ENCODE measurements at regions not wholly inside any gene's neighbourhood (a gene's known extent, or its start where the extent isn't known, plus 50 kb on each side); places are given as distances from the start of the nearest gene placed in this dataset.

DNA sequence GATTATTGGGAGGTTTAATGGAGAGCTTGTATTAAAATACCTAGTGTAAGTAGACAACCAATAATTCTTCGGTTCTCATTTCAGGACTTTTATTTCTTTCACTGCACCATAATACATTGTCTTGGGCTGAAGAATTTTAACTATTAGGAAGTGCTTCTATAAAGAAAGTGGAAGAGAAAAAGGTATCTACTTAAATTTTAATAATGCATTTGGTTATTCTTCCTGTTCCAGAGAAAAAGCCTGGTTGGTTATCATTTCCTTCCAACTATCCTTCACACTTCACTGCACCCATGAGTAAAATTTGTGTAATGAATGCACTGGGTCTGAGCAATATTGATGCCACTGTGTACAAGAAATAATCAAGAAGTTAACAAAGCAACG lies 629.0 kb upstream of the DPP6 start:
- no peaks in the 10 kb centered on the region for H3K27me3 Mint-ChIP-seq
- TF ChIP-seq, protein P1, sequence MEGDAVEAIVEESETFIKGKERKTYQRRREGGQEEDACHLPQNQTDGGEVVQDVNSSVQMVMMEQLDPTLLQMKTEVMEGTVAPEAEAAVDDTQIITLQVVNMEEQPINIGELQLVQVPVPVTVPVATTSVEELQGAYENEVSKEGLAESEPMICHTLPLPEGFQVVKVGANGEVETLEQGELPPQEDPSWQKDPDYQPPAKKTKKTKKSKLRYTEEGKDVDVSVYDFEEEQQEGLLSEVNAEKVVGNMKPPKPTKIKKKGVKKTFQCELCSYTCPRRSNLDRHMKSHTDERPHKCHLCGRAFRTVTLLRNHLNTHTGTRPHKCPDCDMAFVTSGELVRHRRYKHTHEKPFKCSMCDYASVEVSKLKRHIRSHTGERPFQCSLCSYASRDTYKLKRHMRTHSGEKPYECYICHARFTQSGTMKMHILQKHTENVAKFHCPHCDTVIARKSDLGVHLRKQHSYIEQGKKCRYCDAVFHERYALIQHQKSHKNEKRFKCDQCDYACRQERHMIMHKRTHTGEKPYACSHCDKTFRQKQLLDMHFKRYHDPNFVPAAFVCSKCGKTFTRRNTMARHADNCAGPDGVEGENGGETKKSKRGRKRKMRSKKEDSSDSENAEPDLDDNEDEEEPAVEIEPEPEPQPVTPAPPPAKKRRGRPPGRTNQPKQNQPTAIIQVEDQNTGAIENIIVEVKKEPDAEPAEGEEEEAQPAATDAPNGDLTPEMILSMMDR (conservative IDR thresholded peaks at IDR 0.05), result no peak
- H3K4me3 Mint-ChIP-seq, result no peak overlapping the region
- DNase-seq (ENCODE audit: extremely low spot score, unreplicated experiment), result no peak
- H3K4me1 Mint-ChIP-seq (ENCODE audit: unreplicated experiment), result no peaks in the 10 kb centered on the region
- peaks cover 18% of the 10 kb centered on the region for H3K9me3 Mint-ChIP-seq
- H3K27ac Mint-ChIP-seq, result no peak overlapping the region
- H3K36me3 Mint-ChIP-seq, result no peaks in the 10 kb centered on the region

DNA sequence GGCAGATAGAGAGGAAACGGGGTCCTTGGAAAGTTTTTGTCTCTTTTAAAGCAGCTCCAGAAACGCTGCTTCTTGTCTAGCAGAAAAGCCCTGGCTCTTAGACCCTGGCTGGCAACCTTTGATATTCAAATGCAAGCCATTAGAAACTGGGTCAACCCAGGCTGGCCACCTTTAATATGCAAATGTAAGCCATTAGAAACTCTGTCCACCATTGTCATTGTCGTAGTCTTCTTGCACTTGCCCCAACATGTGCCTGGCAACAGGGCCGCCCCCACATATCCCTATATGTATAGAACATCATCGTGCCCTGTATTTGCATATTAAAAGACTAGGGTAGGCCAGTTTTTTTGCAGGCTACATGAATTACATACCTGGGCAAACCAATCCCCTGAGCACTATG lies 621.3 kb upstream of the DPP6 start:
- Mint-ChIP-seq H3K4me3 (no peak overlapping the region), H3K36me3 (no peaks in the 10 kb centered on the region), H3K27ac (no peak overlapping the region), H3K4me1 (ENCODE audit: unreplicated experiment) (no peaks in the 10 kb centered on the region), H3K27me3 (no peaks in the 10 kb centered on the region), H3K9me3 (peaks cover 25% of the 10 kb centered on the region)
- TF ChIP-seq, protein P1 (conservative IDR thresholded peaks at IDR 0.05), result no peak
- DNase-seq (ENCODE audit: extremely low spot score, unreplicated experiment), result no peak

DNA sequence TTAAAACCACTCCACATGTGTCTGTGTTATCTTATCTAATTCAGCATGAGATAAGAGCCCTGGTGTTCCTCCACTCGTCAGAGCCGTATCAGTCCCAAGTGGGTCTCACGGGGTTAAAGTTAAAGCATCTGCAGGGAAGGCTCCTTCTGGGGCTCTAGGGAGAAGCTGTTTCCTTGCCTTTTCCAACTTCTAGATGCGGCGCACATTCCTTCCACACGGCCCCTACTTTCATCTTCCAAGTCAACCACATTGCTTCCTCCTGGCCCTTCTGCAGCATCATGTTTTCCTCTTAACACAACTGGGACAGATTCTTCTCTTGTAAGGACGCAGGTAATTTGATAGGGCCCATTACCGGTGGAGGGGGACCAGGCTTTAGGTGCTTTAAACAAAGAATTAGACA lies 620.1 kb upstream of the DPP6 start:
- Mint-ChIP-seq H3K27me3 (no peaks in the 10 kb centered on the region), H3K9me3 (peaks cover 25% of the 10 kb centered on the region), H3K4me1 (ENCODE audit: unreplicated experiment) (no peaks in the 10 kb centered on the region), H3K36me3 (no peaks in the 10 kb centered on the region), H3K4me3 (no peak overlapping the region), H3K27ac (no peak overlapping the region)
- DNase-seq (ENCODE audit: extremely low spot score, unreplicated experiment), result no peak
- TF ChIP-seq, protein P1 (conservative IDR thresholded peaks at IDR 0.05), result no peak

DNA sequence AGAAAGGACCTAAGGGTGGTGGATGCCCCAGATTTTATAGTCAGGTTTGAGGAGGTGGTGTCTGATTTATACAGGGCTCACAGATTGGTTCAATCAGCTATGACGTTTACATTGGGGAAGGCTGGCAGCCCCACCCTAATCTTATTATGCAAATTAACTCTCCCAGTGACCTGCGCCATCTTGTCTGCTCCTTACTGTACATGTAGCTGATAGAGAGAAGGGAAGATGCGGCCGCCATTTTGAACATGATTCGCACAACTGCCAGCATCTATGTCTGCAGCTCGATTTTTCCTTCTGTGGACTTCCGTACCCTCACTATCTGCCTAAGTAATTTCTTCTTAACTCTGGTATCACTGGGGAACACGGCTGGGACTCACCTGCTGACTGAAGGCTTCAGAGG lies 619.0 kb upstream of the DPP6 start:
- Mint-ChIP-seq H3K4me3 (no peak overlapping the region), H3K9me3 (peaks cover 28% of the 10 kb centered on the region)

DNA sequence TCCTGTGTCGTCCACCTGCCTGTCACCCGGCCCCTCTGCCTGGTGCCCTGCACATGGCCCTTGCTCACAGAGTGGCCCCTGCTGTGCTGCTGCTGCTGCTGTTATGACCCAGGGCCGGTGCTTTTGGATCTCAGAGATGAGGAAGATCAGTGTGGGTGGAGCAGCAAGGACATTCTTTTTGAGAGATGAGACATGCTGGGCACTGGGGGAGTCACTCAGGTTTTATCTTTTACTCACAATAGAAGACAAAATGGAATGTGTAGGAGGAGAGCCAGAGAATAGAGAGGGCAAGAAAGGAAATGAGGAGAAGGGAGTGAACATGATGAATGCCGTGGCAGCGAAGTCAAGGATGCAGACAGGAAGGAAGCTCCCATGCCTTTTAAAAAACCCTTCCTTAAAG lies 611.5 kb upstream of the DPP6 start:
- TF ChIP-seq, protein P1 (conservative IDR thresholded peaks at IDR 0.05), result no peak
- no peaks in the 10 kb centered on the region for H3K36me3 Mint-ChIP-seq
- H3K9me3 Mint-ChIP-seq, result peaks cover 8% of the 10 kb centered on the region
- no peak for DNase-seq (ENCODE audit: extremely low spot score, unreplicated experiment)
- H3K27ac Mint-ChIP-seq, result no peak overlapping the region
- no peaks in the 10 kb centered on the region for H3K4me1 Mint-ChIP-seq (ENCODE audit: unreplicated experiment)
- H3K27me3 Mint-ChIP-seq, result no peaks in the 10 kb centered on the region
- no peak overlapping the region for H3K4me3 Mint-ChIP-seq

More for the DNA sequence above, 619.0 kb upstream of the DPP6 start:
- DNase-seq (ENCODE audit: extremely low spot score, unreplicated experiment), result no peak
- Mint-ChIP-seq H3K27me3 (no peaks in the 10 kb centered on the region), H3K36me3 (no peaks in the 10 kb centered on the region), H3K4me1 (ENCODE audit: unreplicated experiment) (no peaks in the 10 kb centered on the region), H3K27ac (no peak overlapping the region)
- TF ChIP-seq, protein P1 (conservative IDR thresholded peaks at IDR 0.05), result no peak
